ENCODE measurements at regions not wholly inside any gene's neighbourhood (a gene's known extent, or its start where the extent isn't known, plus 50 kb on each side); places are given as distances from the start of the nearest gene placed in this dataset.

DNA sequence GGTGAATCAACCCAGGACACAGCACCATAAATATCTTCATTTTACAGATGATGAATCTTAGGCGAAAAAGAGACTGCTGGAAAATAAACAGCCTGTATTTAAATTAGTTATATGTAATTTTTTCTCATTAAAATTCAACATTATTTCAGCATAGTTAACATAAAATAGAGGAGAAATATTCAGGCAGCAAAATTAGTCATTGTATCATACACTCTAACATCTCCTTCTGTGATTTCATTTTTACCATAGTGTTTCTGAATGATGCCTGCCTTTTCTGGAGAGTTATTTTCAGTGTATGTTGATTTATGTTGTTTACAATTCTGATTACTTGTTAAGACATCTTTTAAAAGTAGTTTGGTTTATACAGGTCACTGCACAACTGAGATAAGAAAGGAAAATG lies 82.3 kb upstream of the KCNIP4 start:
- ATAC-seq (no peak), DNase-seq (ENCODE audit: low spot score) (no peak)

- no peak for DNase-seq (ENCODE audit: low spot score)
- no peak for ATAC-seq
Observed at GRCh38 chr4:22030307-22030706, 81.7 kb upstream of the KCNIP4 start.

- DNase-seq (ENCODE audit: low spot score) (no peak), ATAC-seq (no peak)
Observed at GRCh38 chr4:22029803-22030202, 81.2 kb upstream of the KCNIP4 start.

DNA sequence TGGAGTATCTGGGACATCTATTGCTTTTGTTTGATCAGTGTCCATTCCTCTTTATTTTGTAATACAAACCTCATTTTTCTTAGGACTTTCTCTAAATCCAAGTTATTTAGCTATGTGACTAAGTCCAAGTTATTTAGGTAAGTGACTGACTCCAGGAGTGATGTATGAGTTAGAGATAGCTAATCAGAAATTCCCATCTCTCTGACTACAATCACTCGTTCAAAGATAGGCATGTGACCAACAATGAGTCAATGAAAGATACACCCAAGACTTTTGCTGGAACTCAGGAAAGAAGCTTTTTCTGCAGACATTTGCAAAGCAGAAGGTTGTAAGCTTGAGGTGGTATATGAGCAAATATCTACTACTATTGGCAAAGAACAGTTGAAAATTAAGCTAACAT lies 72.5 kb upstream of the KCNIP4 start:
- ATAC-seq (no peak), DNase-seq (ENCODE audit: low spot score) (no peak)

DNA sequence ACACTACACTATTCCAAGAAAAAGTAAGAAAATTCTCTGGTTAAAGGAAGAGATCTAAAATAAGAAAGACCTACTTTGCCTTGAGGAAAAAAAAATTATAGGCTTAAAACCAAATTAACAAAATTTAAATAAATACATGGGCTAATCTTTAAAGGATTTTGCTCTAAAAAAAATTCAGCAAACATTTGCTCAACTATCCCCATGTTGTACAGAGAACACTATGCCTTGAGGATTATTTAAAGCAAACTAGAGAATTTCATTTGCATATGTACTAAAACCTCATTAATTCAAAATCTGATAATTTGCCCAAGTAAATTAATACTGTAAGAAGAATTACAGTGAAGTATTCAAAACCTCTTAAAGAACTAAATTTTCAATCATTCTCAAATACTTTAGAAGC lies 71.6 kb upstream of the KCNIP4 start:
- ATAC-seq = no peak
- no peak for DNase-seq (ENCODE audit: low spot score)

DNA sequence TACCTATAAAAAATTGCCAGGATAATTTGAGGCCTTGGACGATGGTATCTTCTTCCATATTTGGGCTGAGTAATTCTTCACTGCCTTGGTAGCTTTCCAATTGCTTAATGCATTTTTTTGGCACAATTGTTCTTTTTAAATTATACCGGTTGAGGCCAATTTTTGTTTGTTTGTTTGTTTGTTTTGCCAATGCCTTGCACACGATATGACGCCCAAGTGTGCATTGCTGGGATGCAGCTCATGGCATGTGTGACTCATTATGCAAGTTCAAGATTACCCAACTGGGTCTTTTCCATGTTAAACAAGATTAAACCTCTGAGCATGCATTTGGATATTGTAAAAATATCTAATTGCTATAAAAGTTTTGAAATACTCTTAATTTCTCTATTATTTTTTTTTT lies 71.1 kb upstream of the KCNIP4 start:
- no peak for ATAC-seq
- no peak for DNase-seq (ENCODE audit: low spot score)

DNA sequence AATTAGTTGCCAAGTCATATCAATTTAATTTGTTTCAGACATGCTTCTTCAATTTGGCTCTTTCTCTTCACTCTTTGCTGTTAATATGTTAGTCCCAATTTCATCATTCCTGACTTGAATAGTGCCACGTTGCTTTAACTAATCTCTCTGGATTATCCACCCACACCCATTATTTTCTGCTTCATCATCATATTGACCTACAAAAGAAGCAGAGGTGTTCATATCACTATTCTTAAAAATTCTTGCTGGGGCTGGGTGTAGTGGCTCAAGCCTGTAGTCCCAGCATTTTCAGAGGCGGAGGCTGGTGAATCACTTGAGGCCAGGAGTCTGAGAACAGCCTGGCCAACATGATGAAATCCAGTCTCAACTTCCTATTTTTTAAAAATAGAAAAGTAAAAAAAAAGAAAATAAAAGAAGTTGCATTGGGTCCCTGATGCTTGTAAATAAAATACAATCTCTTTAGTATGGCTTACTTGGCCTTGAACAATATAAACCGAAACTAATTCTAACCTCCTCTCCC lies 65.7 kb upstream of the KCNIP4 start:
- DNase-seq (ENCODE audit: low spot score) = no peak
- ATAC-seq = no peak

- ATAC-seq (no peak), DNase-seq (ENCODE audit: low spot score) (no peak)
Observed at GRCh38 chr4:22003878-22004277, 55.3 kb upstream of the KCNIP4 start.
